GM21723 (cell line): ENCODE measurements at regions not wholly inside any gene's neighbourhood (a gene's known extent, or its start where the extent isn't known, plus 50 kb on each side); places are given as distances from the start of the nearest gene placed in this dataset.
A peak's percentile ranks its signal among the peaks of the same experiment; 100 is the strongest.
"Not testable (repeated sequence)": the region's sequence is repeated elsewhere in the genome, so short reads cannot be mapped to it uniquely, and the experiment has no call there.

ENCODE experiments used
- ATAC-seq: cut with Tn5 transposase; IDR thresholded peaks from one replicate; pipeline ENCODE4 v1.9.1; 2021; ENCODE audit warnings: mild to moderate bottlenecking, moderate library complexity; ENCODE audit not compliant: unreplicated experiment

GRCh38 chr2:8552293-8552801 is 129.5 kb upstream of the ID2 start:
- ATAC-seq, result peak; percentile 43

GRCh38 chr2:8553643-8554042 is 128.2 kb upstream of the ID2 start:
- ATAC-seq, result no peak

- no peak for ATAC-seq
Observed at GRCh38 chr2:8554296-8554806, 127.5 kb upstream of the ID2 start.

- no peak for ATAC-seq
Observed at GRCh38 chr2:8555543-8555942, 126.3 kb upstream of the ID2 start.

- no peak for ATAC-seq
Observed at GRCh38 chr2:8558096-8558495, 123.8 kb upstream of the ID2 start.

- ATAC-seq, result no peak
Observed at GRCh38 chr2:8558956-8559355, 122.9 kb upstream of the ID2 start.

GRCh38 chr2:8559805-8560204 is 122.1 kb upstream of the ID2 start:
- no peak for ATAC-seq

- ATAC-seq, result not testable (repeated sequence)
Observed at GRCh38 chr2:8561692-8562091, 120.2 kb upstream of the ID2 start.

GRCh38 chr2:8563814-8564474 is 117.9 kb upstream of the ID2 start:
- no peak for ATAC-seq

GRCh38 chr2:8564475-8564874 is 117.4 kb upstream of the ID2 start:
- ATAC-seq, result no peak

- no peak for ATAC-seq
Observed at GRCh38 chr2:8565399-8566154, 116.3 kb upstream of the ID2 start.

- no peak for ATAC-seq
Observed at GRCh38 chr2:8566155-8566670, 115.6 kb upstream of the ID2 start.

- ATAC-seq, result no peak
Observed at GRCh38 chr2:8566774-8567468, 114.9 kb upstream of the ID2 start.

GRCh38 chr2:8567469-8568260 is 114.2 kb upstream of the ID2 start:
- ATAC-seq, result no peak

- no peak for ATAC-seq
Observed at GRCh38 chr2:8568543-8569302, 113.1 kb upstream of the ID2 start.

- ATAC-seq, result no peak
Observed at GRCh38 chr2:8569332-8569930, 112.4 kb upstream of the ID2 start.

GRCh38 chr2:8570637-8571036 is 111.2 kb upstream of the ID2 start:
- ATAC-seq, result no peak

- ATAC-seq, result no peak
Observed at GRCh38 chr2:8571301-8571791, 110.5 kb upstream of the ID2 start.

- no peak for ATAC-seq
Observed at GRCh38 chr2:8571792-8572499, 109.9 kb upstream of the ID2 start.
